ENCODE measurements at regions not wholly inside any gene's neighbourhood (a gene's known extent, or its start where the extent isn't known, plus 50 kb on each side); places are given as distances from the start of the nearest gene placed in this dataset.
A peak's percentile ranks its signal among the peaks of the same experiment; 100 is the strongest.

DNA sequence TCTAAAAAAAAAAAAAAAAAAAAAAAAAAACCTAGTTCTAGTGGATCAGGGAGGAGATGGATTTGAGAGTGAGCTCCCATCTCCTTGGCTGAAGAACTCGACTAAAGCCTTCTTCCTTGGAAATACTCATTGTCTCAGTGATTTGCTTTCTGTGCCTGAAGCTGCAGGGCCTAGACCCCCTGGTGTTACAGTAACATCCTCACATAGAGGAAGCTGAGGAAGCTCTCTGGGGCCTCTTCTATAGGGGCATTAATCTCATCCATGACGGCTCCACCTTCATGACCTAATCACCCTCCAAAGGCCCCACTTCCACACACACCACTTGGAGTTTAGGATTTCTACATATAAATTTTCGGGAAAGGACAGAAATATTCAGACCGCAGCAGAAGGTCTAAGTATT is 95.9 kb upstream of the ETS2 start:
- no peak for DNase-seq

DNA sequence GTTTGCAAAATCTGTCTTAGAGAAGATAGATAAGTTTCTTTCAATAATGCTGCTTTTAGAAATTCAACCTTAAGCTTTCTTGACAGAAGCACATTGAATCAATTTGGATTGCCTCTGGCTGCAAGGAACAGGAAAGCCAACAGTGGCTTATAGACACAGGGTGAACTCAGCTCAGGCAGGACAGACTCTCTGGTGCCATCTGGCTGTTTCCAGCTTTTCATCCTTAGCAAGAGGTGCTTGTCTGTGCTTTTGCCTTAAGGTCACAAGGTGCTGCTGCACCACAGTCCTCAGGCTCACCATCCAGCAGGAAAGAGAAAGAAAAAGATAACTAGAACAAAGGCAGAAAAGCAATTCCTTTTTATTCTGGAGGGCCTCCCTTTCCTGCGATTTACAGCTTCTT is 93.7 kb upstream of the ETS2 start:
- DNase-seq = no peak

DNA sequence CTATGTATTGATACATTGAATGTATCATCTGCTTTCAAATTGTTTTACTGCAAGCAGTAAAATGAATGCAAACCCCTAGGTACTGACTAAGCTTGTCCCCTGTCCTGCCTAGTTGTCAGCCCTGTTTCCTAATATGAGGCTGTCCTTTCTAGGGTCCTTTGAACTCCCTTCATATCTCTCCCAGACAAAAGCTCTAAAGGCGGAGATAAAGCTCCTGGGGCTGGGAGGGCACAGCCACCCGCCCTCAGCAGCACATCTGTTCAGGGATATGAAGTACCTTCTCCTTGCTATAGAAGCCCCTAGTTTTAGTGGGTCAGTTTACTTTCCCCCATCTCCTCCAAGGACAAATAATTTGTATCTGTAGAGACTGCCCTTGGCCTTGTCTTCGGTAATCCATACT is 93.1 kb upstream of the ETS2 start:
- DNase-seq = no peak

DNA sequence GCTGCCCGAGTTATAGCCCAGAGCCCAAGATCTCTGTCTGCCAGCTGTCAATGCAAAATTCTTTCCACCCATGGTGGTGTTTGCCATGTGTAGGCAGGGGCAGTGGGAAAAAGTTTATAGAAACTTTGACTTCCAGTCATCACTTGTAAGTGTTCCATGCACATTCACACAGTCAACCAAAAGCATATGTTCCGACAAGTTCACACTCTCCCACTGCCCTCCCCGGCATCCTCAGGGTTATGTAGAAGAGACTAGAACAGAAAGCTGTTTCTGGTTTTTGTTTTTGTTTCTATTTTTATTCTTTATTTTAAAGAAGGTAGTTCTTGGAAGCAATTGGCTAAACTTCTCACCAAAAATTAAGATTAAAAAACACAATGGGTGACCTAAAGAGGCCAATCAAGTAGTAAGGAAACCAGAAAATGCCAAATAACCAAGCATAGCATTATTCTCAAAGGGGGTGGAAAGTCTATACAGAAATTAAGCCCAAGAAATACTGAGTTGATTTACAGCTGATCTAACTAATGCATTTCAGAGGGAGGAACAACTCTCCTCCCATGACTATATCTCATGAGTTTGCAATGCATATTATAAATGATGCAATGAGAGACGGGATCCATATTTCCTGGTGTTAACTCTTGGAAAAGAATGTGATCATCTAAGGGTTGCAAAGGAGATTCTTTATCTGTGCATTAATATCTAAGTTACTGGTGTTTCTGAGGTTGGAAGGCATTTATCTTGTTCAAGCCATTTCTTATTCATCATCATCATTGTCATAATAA is 91.5 kb upstream of the ETS2 start:
- no peak for DNase-seq

DNA sequence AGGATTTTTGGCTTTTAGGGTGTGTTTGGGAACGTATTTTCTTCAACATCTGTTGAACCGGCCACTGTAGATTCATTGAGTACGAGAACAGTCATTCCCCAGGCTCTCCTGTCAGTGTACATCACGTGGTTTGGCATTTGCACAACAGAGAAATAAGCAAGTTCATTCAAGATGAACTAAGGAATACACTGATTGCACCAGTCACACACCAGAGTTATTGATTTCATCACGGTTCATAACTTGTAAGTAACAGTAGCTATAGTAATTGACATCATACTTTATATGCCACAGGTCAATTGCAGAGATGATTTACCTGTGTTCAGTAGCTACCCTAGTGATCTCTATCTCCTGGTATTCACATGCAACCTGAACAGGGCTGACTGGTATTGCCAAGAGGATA is 90.7 kb upstream of the ETS2 start:
- no peak for DNase-seq

DNA sequence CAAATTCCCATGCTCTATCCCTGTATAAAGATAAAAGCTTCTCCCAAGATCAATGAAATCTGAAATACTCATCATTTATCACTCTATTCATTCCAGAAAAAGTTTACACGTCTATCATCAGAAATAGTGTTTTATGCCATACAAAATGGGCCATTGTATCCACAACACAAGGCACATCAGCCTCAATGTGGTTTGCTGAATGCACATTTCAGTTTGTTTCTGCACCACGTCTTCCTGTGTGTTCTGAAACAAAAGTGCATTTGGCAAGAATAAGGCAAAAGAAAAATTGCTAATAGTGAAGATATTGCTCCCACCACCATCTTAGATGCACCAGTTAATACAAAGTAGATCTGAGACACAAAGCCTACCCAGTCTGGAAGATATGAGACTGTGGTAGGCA is 89.6 kb upstream of the ETS2 start:
- no peak for DNase-seq

DNA sequence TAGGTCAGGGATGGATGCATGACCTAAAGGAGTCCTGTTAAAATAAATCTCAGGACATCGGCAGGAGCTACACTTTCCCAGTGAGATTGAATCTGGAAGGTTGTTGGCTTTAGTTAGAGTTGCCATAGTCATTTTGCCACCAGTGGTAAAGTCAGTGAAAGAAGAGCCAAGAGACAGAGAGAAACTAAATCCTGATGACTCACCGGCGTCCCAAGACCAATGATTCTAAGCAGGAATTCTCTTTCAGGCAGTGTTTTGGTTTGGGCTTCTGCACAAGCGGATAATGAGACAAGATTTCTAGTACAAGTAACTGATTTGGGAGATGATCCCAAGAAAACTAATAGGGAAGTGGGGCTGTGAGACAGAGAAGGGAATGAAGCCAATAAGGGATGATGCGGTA is 88.8 kb upstream of the ETS2 start:
- DNase-seq = no peak

DNA sequence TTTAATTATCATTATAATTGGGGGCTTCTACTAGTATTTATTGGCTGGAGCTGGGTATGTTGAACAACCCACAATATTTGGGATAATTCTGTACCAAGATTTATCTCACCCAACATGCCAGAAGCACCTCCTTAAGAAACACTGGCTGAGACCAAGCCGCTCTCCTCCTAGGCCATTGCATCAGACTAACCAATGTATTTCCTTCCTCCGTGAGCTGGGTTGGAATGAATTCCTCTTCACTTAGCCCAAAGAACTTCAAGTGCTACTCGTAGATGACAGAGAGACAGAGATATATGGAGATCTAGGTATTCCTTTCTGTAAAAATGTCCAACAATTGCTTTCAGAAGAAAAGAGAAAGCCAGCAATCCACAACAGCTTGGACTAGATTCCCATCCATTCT is 87.2 kb upstream of the ETS2 start:
- DNase-seq = no peak

DNA sequence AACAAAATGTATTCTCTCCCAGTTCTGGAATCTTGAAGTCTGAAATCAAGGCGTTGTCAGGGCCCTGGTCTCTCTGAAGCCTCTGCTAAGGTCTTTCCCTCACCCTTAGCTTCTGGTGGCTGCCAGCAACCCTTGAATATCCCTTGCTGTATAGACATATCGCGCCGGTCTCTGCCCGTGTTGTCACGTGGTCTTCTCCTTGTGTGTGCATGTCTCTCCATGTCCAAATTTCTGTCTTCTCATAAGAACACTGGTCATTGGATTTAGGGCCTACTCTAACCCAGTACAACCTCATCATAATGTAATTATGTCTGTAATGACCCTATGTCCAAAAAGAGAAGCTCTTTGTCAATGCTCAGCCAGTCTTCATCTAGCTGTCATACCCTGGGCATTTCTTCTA is 85.7 kb upstream of the ETS2 start:
- no peak for DNase-seq

DNA sequence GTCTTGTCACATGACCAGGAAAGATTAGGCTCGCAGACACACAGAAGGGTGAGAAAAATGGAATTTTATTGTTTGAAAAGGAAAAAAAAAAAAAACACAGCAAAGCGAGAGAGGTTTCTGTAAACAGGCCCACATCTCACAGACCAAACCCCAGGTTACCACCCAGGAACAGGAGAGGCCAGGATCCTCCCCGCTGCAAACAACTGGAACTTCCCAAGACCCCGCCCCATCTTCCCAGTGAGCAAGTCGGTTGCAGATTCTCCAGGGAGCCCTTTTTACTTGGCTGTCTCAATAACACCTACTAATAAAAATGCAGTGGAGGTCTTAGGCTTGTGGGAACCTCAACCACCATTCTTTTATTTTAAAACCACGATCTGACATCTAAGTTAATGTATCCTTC is 84.7 kb upstream of the ETS2 start:
- no peak for DNase-seq

DNA sequence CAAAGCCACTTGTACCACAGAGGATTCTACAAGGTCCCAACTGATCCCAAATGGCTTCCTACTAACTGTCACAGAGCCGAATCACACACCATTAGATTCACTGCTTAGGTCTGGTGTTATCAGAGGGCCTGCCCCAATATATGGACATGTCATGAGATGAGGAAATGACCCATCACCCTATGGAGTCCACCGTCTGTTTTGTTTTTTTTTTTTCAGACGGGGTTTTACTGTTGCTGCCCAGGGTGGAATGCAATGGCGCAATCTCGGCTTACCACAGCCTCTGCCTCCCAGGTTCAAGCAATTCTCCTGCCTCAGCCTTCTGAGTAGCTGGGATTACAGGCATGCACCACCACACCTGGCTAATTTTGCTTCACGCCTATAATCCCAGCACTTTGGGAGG is 83.8 kb upstream of the ETS2 start:
- DNase-seq = no peak

DNA sequence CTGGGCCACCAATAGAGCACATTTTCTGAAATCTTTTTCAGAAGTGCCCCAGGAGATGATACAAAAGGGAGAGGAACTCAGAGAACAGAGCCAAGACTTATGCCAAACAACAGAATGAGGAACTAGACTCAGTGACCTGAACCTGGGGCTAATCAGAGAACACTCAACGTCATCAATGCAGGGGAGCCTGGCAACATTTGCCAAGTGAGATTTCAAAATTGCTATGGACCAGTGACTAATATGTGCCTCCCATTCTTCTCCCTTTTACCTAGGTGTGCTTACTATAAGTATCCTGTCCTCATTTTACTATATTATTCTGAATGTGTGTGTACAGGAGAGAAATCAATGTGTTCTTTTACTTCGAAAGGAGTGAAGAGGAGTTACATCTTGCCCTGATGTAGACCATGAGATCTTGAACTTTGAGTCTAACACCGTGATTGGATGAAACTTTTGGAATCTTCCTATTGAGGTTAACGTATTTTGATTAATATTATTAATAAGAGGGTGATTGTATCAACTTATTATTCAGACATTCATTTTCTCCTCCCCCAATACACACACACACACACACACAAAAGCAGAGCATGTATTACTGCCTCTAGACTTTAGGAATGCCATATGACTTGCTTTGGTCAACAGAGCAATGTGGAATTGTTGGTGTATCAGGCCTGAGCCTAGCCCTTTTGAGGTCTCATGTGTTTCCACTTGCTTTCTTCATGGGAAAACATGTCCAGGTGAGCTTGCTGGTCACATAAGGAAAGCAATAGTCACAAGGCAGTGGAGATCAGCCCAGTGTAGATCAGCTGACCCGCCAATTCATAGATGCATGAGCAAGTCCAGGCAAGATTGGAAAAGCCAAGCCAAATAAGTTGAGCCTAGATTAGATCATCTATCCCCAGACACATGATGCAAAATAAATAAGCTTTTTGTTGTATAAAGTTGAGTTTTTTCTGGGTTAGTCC is 80.3 kb upstream of the ETS2 start:
- DNase-seq = no peak

DNA sequence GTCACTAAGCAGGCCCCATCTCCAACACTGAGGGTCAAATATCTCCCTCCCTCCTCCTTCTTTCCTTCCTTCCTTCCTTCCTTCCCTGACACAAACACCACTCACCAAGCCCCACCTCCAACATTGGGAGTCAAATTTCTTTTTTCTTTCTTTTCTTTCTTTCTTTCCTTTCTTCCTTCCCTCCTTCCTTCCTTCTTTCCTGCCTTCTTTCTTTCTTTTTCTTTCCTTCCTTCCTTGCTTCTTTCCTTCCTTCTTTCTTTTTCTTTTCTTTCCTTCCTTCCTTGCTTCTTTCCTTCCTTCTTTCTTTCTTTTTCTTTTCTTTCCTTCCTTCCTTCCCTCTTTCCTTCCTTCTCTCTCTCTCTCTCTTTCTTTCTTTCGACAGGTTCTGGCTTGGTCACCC is 79.2 kb upstream of the ETS2 start:
- no peak for DNase-seq

DNA sequence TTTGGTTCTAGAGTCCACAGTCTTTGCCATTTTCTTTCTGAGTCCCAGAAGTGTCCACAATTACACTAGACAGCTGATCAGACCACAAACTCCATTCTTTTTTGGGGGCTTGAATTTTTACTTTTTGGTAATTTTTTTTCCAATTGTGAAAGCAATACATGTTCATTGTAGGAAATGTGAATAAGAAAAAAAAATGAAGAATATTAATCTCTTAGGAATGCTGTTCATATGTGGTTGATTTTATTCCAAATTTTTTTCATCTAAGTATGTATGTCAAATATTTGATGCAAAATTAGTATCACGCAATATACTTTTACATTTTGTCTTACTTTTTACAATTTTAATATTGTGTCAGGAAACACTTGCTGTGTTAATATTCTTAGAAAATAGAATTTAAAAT is 76.4 kb upstream of the ETS2 start:
- no peak for DNase-seq

DNA sequence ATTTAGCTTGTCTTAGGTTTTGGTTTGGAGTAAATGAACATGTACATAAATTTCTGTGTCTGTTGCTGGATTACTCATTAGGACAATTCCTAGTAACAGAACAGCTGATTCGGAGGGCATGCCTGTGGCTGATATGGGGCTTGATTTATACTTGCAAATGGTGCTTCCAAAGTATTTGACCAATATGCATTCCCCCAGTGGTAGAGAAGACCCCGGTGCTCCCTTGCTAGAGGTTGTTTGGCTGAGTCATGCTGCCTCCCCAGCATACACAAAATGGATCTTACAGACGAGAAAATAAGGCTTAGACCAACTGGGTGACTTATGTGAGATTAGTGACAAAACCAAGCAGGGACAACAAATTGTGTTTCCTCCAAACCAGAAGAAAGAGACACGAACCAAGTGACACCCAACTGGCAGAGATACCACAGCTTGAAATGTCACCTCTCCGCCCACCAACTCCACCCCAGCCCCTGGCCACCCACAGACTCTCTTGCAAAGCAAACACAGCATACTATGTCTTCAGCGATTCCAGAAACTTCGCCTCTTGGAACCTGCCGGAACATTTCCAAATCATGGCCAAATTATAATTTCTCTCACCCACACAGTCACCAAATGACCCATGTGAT is 75.9 kb upstream of the ETS2 start:
- no peak for DNase-seq

DNA sequence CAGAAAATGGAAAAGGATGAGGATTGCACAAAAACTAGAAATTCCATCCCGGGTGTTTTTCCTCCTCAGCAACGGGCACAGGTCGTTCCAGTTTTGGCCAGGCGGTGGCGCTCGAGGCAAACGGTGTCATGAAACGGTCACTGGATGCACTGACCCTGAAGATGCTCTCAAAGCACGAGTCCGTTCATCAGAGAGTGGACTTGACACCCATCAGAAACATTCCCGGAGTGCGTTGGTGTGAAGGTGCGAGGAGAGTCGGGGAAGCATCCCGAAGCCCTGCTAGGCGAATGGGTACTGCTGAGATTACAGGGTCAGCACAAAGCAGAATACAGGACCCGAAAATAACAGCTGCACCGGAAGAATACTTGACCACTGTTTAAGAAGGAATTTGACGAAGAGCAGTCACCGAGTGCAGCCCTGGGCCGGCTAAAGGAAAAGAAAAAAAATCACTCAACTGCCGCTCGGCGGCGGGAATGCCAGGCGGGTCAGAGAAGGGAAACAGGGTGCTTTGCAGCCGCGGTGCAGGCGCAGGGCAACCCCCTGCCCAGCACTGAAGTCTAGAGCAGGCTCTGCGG is 71.7 kb upstream of the ETS2 start:
- peak; percentile 80 for DNase-seq

DNA sequence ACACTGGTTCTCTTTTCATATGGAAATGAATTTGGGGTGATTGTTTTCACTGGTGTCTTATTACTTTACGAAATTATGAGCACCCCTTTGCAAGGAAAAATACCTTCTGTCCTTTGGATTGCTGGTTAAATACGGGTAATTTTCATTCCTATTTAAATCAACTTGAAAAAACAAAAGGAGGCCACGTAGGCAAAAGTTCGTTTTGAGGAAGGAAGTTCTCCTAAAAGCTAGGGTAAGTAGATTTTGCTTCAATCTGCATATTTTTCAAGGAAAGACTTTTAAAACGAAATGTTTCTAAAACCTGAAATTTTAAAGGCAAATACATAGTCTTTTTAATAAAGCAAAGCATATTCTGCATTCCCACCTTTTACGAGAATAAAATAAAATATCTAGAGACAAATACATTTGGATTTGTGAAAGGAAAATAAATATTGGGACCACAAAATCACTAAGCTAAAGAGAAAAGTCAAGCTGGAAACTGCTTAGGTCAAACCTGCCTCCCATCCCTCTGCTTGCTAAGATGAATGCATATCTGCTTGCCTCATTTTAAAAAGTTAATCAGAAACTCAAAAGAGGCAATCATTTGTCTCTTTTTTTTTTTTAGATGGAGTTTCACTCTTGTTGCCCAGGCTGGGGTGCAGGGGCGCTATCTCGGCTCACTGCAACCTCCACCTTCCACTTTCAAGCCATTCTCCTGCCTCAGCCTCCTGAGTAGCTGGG is 70.9 kb upstream of the ETS2 start:
- no peak for DNase-seq

DNA sequence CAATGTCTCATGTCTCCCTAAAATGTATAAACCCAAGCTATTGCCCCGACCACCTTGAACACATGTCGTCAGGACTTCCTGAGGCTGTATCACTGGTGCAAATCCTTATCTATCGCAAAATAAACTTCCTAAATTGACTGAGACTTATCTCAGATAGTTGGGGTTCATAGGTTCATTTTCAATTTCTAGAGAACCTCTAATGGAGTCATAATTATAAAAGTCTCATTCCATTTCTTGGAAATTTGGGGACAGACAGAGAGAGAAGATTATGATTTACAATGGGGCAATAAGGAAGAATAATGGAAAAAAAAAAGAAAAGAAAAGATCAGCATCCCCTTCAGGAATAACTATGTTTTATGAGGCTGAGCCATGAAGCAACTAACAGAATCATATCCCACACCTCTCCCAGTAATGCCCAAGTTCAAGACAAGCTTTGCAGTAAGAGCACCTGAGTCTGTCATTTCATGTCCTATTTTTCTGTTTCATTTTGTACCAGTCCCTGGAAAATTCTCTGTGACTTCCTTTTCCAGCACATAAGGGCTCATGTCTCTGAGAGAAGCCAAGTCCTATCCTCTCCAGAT is 70.0 kb upstream of the ETS2 start:
- DNase-seq = no peak

DNA sequence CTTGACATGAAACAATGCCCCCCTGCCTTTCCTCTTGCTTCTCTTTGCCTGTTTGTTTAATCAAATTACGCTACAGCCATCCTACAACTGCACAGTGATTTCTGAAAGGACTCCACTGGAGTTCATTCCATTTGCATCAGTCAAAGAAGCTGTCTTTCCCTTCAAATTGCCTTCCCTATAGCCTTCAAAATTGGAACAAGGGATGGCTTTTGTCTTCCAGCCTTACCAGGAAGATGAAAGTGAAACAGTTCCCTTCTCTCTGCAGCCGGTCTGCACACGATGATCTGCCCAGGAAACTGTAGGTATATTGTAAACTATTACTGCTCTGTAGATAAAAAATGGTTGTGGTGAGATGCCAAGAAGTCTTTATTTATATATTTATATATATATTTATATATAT is 65.6 kb upstream of the ETS2 start:
- no peak for DNase-seq

DNA sequence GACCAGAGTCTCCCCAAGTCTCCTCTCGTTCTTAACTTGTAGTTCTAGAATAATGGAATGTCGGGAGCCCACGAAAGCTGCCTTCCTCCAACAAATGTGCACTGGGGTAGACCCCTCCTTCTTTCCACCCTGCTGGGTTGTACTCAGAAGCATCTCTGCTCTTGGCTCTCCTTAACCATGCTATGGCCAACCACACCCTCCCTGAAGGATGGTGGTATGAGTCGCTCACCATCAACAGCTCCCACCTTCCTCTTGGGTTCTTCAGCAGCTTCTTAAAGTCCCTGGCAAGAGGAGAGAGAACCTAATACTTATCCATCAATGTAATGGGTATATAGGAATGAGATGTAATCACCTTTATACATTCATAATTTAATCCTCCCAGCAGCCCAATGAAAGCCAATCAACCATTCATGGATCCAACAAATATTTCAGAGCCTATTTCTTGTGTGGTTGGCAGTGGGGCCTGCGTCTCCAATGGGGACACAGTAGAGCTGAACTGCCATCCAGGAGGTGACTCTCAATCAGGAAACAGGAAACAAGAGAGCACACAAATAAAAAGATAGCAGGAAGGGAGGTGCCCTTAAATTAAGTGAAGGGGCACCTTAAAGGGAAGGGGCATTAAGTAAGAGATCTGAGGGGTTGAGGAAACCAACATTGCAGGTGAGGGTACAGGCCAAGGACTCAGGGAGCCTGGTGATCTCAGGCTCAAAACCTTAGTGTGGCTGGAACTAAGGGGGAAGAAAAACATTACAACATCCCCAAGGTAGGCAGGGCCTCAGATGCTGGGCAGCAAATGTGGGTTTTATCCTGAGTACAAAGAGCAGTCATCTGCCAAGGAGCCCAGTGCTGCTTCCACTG is 64.4 kb upstream of the ETS2 start:
- no peak for DNase-seq

DNA sequence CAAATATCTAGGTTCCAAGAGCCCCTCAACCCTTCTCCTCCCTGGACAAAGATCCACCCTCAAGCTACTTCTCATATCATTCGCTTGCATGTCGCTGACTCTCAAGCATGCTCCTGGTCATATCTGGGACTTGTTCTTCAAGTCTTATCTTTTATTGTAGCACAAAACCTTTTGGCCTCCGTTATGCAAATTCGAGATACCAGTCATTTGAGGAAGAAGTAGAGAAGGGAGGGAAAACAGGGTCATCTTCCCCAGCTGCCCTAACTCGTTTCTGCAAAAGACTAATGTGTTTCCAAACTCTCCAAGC is 63.8 kb upstream of the ETS2 start:
- no peak for DNase-seq

Data from left kidney (tissue), 1 donor.